ENCODE measurements at regions not wholly inside any gene's neighbourhood (a gene's known extent, or its start where the extent isn't known, plus 50 kb on each side); places are given as distances from the start of the nearest gene placed in this dataset.

GRCh38 chr1:98059620-98060019 is 138.8 kb upstream of the DPYD start:
- in situ Hi-C loops (cut with MboI; ENCODE audit: low pct_unique_long_range_greater_than_20kb, low sequenced_read_pairs, unreplicated experiment), result loop anchor here (25.0 kb wide), 1 partner anchor 1097 kb away; no protein-coding TSS in a partner anchor
- no peak for DNase-seq (ENCODE audit: low spot score)

GRCh38 chr1:98058676-98059075 is 137.8 kb upstream of the DPYD start:
- in situ Hi-C loops (cut with MboI; ENCODE audit: low pct_unique_long_range_greater_than_20kb, low sequenced_read_pairs, unreplicated experiment), result loop anchor here (25.0 kb wide), 1 partner anchor 1096 kb away; no protein-coding TSS in a partner anchor

More at GRCh38 chr1:98059620-98060019, 138.8 kb upstream of the DPYD start:
- TF ChIP-seq CTCF (IDR thresholded peaks at IDR 0.05; ENCODE audit: extremely low read depth, insufficient read depth, missing control alignments), result no peak

GRCh38 chr1:98057236-98057910 is 136.5 kb upstream of the DPYD start:
- in situ Hi-C loops (cut with MboI; ENCODE audit: low pct_unique_long_range_greater_than_20kb, low sequenced_read_pairs, unreplicated experiment), result loop anchor here (25.0 kb wide), 1 partner anchor 1095 kb away; no protein-coding TSS in a partner anchor
- TF ChIP-seq CTCF (IDR thresholded peaks at IDR 0.05; ENCODE audit: extremely low read depth, insufficient read depth, missing control alignments), result no peak
- no peak for DNase-seq (ENCODE audit: low spot score)

More at GRCh38 chr1:98058676-98059075, 137.8 kb upstream of the DPYD start:
- no peak for TF ChIP-seq CTCF (IDR thresholded peaks at IDR 0.05; ENCODE audit: extremely low read depth, insufficient read depth, missing control alignments)
- no peak for DNase-seq (ENCODE audit: low spot score)

GRCh38 chr1:98056781-98057180 is 135.9 kb upstream of the DPYD start:
- in situ Hi-C loops (cut with MboI; ENCODE audit: low pct_unique_long_range_greater_than_20kb, low sequenced_read_pairs, unreplicated experiment), result loop anchor here (25.0 kb wide), 1 partner anchor 1094 kb away; no protein-coding TSS in a partner anchor
- no peak for DNase-seq (ENCODE audit: low spot score)
- TF ChIP-seq CTCF (IDR thresholded peaks at IDR 0.05; ENCODE audit: extremely low read depth, insufficient read depth, missing control alignments), result no peak

GRCh38 chr1:98055457-98055856 is 134.6 kb upstream of the DPYD start:
- DNase-seq (ENCODE audit: low spot score), result no peak
- TF ChIP-seq CTCF (IDR thresholded peaks at IDR 0.05; ENCODE audit: extremely low read depth, insufficient read depth, missing control alignments), result no peak
- in situ Hi-C loops (cut with MboI; ENCODE audit: low pct_unique_long_range_greater_than_20kb, low sequenced_read_pairs, unreplicated experiment), result loop anchor here (25.0 kb wide), 1 partner anchor 1093 kb away; no protein-coding TSS in a partner anchor

- DNase-seq (ENCODE audit: low spot score), result no peak
- TF ChIP-seq CTCF (IDR thresholded peaks at IDR 0.05; ENCODE audit: extremely low read depth, insufficient read depth, missing control alignments), result no peak
- in situ Hi-C loops (cut with MboI; ENCODE audit: low pct_unique_long_range_greater_than_20kb, low sequenced_read_pairs, unreplicated experiment), result loop anchor here (25.0 kb wide), 1 partner anchor 1092 kb away; no protein-coding TSS in a partner anchor
Observed at GRCh38 chr1:98054786-98055185, 134.0 kb upstream of the DPYD start.
